HepG2 (cell line): ENCODE measurements at regions not wholly inside any gene's neighbourhood (a gene's known extent, or its start where the extent isn't known, plus 50 kb on each side); places are given as distances from the start of the nearest gene placed in this dataset.

Source experiments
- BCL3 ChIP-seq: sonication (generic); formaldehyde crosslinking; IDR thresholded peaks from 2 replicates; pipeline ENCODE4 v1.5.1; 2020; ENCODE audit warnings: mild to moderate bottlenecking, missing genetic modification reagents, moderate library complexity
- CTCF ChIP-seq: sonication (generic); formaldehyde crosslinking; IDR thresholded peaks from 2 replicates; pipeline ENCODE4 v1.5.0; 2020; ENCODE audit warnings: mild to moderate bottlenecking, missing genetic modification reagents, moderate library complexity
- ETV6 ChIP-seq: sonication (generic); formaldehyde crosslinking; conservative IDR thresholded peaks from 2 replicates; pipeline ENCODE4 v1.4.0; 2020; ENCODE audit warnings: missing genetic modification reagents
- HMG20B ChIP-seq: conservative IDR thresholded peaks from 2 replicates; pipeline ENCODE4 v1.6.1; 2016; ENCODE audit warnings: missing genetic modification reagents, missing compliant biosample characterization
- MBNL3 ChIP-seq: fragments of 250-450 bp; sonication (Bioruptor Pico); conservative IDR thresholded peaks from 2 replicates; pipeline ENCODE4 v1.8.0; 2022; ENCODE audit warnings: mild to moderate bottlenecking, inconsistent platforms
- NFE2L2 ChIP-seq: fragments of 150-350 bp; IDR thresholded peaks from 2 replicates; pipeline ENCODE4 v1.6.1; 2014; ENCODE audit warnings: low read length
- SIN3A ChIP-seq: IDR thresholded peaks from 2 replicates; pipeline ENCODE4 v1.6.1; 2011; ENCODE audit warnings: low read depth, mild to moderate bottlenecking, control low read depth, low read length, borderline replicate concordance
- TCF12 ChIP-seq, 2 experiments: fragments of 450-650 bp in 1 of 2; sonication (generic) in 1 of 2; formaldehyde crosslinking in 1 of 2; IDR thresholded peaks; 2 replicates each; pipeline versions ENCODE4 v1.6.1 to v1.8.0; 2017 to 2022; ENCODE audit warnings: antibody characterized with exemption in 1 of 2, mild to moderate bottlenecking in 1 of 2, missing genetic modification reagents in 1 of 2, moderate library complexity in 1 of 2
- ZBTB43 ChIP-seq: sonication (generic); formaldehyde crosslinking; conservative IDR thresholded peaks from 2 replicates; pipeline ENCODE4 v1.4.0; 2020; ENCODE audit warnings: missing genetic modification reagents
- ZNF281 ChIP-seq: sonication (generic); formaldehyde crosslinking; IDR thresholded peaks from 2 replicates; pipeline ENCODE4 v1.4.0; 2020; ENCODE audit warnings: missing genetic modification reagents, borderline replicate concordance
- ZNF331 ChIP-seq: sonication (generic); formaldehyde crosslinking; IDR thresholded peaks from 2 replicates; pipeline ENCODE4 v1.4.0; 2020; ENCODE audit warnings: missing genetic modification reagents
- ZNF501 ChIP-seq: sonication (generic); formaldehyde crosslinking; IDR thresholded peaks from 2 replicates; pipeline ENCODE4 v1.5.1; 2020; ENCODE audit warnings: mild to moderate bottlenecking, moderate library complexity, missing genetic modification reagents
- ZNF512 ChIP-seq: sonication (generic); formaldehyde crosslinking; IDR thresholded peaks from 2 replicates; pipeline ENCODE4 v1.4.0; 2020; ENCODE audit warnings: mild to moderate bottlenecking, missing genetic modification reagents

GRCh38 chr13:24629320-24629719, 50.9 kb upstream of the ATP12A start:
- TF ChIP-seq MBNL3 (CRISPR knock-in tag) (no peak), TCF12 (IDR thresholded peaks at IDR 0.05) (no peak), TCF12 (CRISPR knock-in tag; IDR thresholded peaks at IDR 0.05) (no peak), HMG20B (CRISPR knock-in tag) (no peak), ZNF512 (no peak), CTCF (CRISPR knock-in tag) (no peak), BCL3 (CRISPR knock-in tag) (no peak), ZBTB43 (no peak), ZNF501 (CRISPR knock-in tag) (no peak), ZNF331 (CRISPR knock-in tag) (no peak), SIN3A (no peak), ZNF281 (CRISPR knock-in tag) (no peak), ETV6 (CRISPR knock-in tag) (no peak), NFE2L2 (no peak)
